ENCODE measurements at regions not wholly inside any gene's neighbourhood (a gene's known extent, or its start where the extent isn't known, plus 50 kb on each side); places are given as distances from the start of the nearest gene placed in this dataset.
"Not testable (repeated sequence)": the region's sequence is repeated elsewhere in the genome, so short reads cannot be mapped to it uniquely, and the experiment has no call there.

DNA sequence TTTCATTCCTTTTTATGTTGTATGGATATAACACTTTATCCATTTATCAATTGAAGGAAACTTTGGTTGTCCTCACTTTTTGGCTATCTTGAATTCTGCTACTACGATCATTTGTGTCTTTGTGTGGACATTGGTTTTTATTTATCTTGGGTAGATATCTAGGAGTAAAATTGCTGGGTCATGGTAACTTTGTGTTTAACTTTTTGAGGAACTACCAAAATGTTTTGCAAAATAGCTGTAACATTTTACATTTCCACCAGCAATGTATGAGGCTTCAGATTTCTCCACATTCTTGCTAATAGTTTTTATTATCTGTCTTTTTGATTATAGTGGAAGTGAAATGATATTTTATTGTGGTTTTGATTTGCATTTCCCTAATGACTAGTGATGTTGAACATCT lies 55.6 kb downstream of the TLNRD1 start:
- ChIA-PET POLR2A (no interaction called here), CTCF (no interaction called here)

- ChIA-PET POLR2A (no interaction called here), CTCF (no interaction called here)
These were observed 59.7 kb downstream of the TLNRD1 start for GRCh38 chr15:81060470-81060869.

- ChIA-PET CTCF (no interaction called here), POLR2A (no interaction called here)
These were observed 60.2 kb downstream of the TLNRD1 start for GRCh38 chr15:81060907-81061306.

GRCh38 chr15:81061490-81062253 lies 60.9 kb downstream of the TLNRD1 start:
- ChIA-PET POLR2A (no interaction called here), CTCF (no interaction called here)

- ChIA-PET CTCF (no interaction called here), POLR2A (no interaction called here)
These were observed 62.2 kb downstream of the TLNRD1 start for GRCh38 chr15:81062937-81063336.

- CTCF ChIA-PET = no interaction called here
- POLR2A ChIA-PET = no interaction called here
These were observed 63.5 kb downstream of the TLNRD1 start for GRCh38 chr15:81064253-81064652.

DNA sequence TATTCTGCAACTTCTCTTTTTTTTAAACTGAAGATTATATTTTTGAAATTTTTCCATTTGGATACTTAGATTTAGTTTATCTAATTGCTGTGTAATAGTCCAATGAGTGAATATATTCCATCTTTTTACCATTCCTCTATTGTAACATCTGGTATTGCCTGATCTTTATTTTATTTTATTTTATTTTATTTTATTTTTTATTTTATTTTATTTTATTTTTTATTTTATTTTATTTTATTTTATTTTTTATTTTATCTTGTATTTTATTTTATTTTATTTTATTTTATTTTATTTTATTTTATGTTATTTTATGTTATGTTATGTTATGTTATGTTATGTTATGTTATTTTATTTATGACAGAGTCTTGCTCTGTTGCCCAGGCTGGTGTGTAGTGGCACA lies 66.5 kb upstream of the CFAP161 start:
- CTCF ChIA-PET = interaction anchor here (1.2 to 1.5 kb wide), 2 partner anchors 97 to 199 kb away, joined by 3 read pairs; no protein-coding TSS in a partner anchor
- POLR2A ChIA-PET = not testable (repeated sequence)

- CTCF ChIA-PET = interaction anchor here (1.2 kb wide), 1 partner anchor 198 kb away, joined by 3 read pairs; no protein-coding TSS in a partner anchor
- POLR2A ChIA-PET = no interaction called here
These were observed 65.6 kb upstream of the CFAP161 start for GRCh38 chr15:81068516-81068915.

DNA sequence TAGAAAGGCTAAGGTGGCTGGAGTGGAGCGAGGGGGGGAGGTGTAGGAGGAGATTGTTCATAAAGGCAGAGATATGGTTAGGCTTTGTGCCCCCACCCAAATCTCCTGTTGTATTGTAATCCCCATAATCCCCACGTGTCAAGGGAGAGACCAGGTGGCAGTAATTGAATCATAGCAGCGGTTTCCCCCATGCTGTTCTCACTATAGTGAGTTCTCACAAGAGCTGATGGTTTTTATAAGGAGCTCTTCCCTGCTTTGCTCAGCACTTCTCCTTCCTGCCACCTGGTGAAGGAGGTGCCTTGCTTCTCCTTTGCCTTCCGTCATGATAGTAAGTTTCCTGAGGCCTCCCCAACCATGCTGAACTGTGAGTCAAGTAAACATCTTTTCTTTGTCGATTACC lies 64.7 kb upstream of the CFAP161 start:
- CTCF ChIA-PET = no interaction called here
- POLR2A ChIA-PET = no interaction called here

GRCh38 chr15:81069909-81070308 lies 64.2 kb upstream of the CFAP161 start:
- ChIA-PET POLR2A (no interaction called here), CTCF (no interaction called here)

GRCh38 chr15:81071120-81071519 lies 63.0 kb upstream of the CFAP161 start:
- POLR2A ChIA-PET = no interaction called here
- CTCF ChIA-PET = no interaction called here

GRCh38 chr15:81071705-81072104 lies 62.4 kb upstream of the CFAP161 start:
- ChIA-PET CTCF (no interaction called here), POLR2A (no interaction called here)

- CTCF ChIA-PET = no interaction called here
These were observed 61.5 kb upstream of the CFAP161 start for GRCh38 chr15:81072551-81072950.

GRCh38 chr15:81073801-81074200 lies 60.3 kb upstream of the CFAP161 start:
- POLR2A ChIA-PET = no interaction called here
- CTCF ChIA-PET = no interaction called here

More at GRCh38 chr15:81072551-81072950, 61.5 kb upstream of the CFAP161 start:
- POLR2A ChIA-PET = no interaction called here

GRCh38 chr15:81074773-81075172 lies 59.3 kb upstream of the CFAP161 start:
- ChIA-PET CTCF (interaction anchor here (0.7 to 1.4 kb wide), 2 partner anchors 10 to 73 kb away, joined by 3 read pairs; no protein-coding TSS in a partner anchor), POLR2A (no interaction called here)

DNA sequence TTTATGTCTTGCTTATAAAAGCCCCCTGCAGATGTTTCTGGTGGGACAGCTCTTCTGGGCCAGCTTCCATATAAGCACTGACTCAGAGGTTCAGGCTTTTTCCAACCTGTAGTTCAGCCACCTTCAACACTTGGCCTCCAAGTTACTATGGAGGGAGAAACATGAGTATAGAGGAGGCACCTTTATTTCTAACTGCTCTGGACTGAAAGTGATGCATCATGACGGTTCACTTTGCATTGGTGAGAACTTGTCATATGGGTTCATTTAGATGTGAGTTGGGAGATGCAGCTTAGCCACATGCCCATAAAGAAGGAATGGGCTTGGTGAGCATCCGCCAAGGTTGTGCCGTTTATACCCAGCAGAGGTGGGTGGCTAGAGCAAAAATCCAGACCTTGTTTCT lies 58.8 kb upstream of the CFAP161 start:
- POLR2A ChIA-PET = no interaction called here
- CTCF ChIA-PET = interaction anchor here (0.7 to 1.4 kb wide), 2 partner anchors 10 to 73 kb away, joined by 3 read pairs; no protein-coding TSS in a partner anchor

- CTCF ChIA-PET = no interaction called here
- POLR2A ChIA-PET = no interaction called here
These were observed 53.1 kb upstream of the CFAP161 start for GRCh38 chr15:81080996-81081395.

- ChIA-PET CTCF (no interaction called here), POLR2A (no interaction called here)
These were observed 50.9 kb upstream of the CFAP161 start for GRCh38 chr15:81083201-81083600.

Data from activated CD8-positive, alpha-beta memory T cell treated with anti-CD3 and anti-CD28 coated beads for 36 hours (primary cell).